Calu3 (cell line): ENCODE measurements at regions not wholly inside any gene's neighbourhood (a gene's known extent, or its start where the extent isn't known, plus 50 kb on each side); places are given as distances from the start of the nearest gene placed in this dataset.
A peak's percentile ranks its signal among the peaks of the same experiment; 100 is the strongest.

Experiments
- BruUV-seq: library from RNA; stranded (reverse); fragments of 400-500 nt; replicated peaks from 2 replicates; lab custom pipeline; 2021; lab: Mats Ljungman, UMichigan
- CTCF ChIA-PET: fragments of 300-600 bp; sonication (Branson Sonifier 250); formaldehyde crosslinking; loops from one replicate; lab custom pipeline; 2022; ENCODE audit warnings: antibody characterized with exemption; lab: Charles Lee
- DNase-seq: peaks from one replicate; pipeline ENCODE4 v3.0.0; 2022
- H3K27ac Mint-ChIP-seq: one replicate; pipeline ENCODE4 v1.8.0; 2022; ENCODE audit warnings: mixed read lengths; ENCODE audit not compliant: unreplicated experiment
- H3K27me3 Mint-ChIP-seq: one replicate; pipeline ENCODE4 v1.8.0; 2022; ENCODE audit warnings: mixed read lengths; ENCODE audit not compliant: unreplicated experiment
- H3K36me3 Mint-ChIP-seq: one replicate; pipeline ENCODE4 v1.8.0; 2022; ENCODE audit warnings: mild to moderate bottlenecking, moderate library complexity, mixed read lengths; ENCODE audit not compliant: insufficient read depth, unreplicated experiment
- H3K4me1 Mint-ChIP-seq: one replicate; pipeline ENCODE4 v1.8.0; 2022; ENCODE audit warnings: mild to moderate bottlenecking, low read depth, mixed read lengths; ENCODE audit not compliant: unreplicated experiment
- H3K4me3 Mint-ChIP-seq: one replicate; pipeline ENCODE4 v1.8.0; 2022; ENCODE audit warnings: mild to moderate bottlenecking, low read depth, moderate library complexity, mixed read lengths; ENCODE audit not compliant: unreplicated experiment
- H3K9me3 Mint-ChIP-seq: one replicate; pipeline ENCODE4 v1.8.0; 2022; ENCODE audit warnings: low read depth, mixed read lengths; ENCODE audit not compliant: unreplicated experiment
- intact Hi-C: fragments of 100-400 bp; cut with micrococcal nuclease; formaldehyde crosslinking; loops from one replicate; pipeline ENCODE4 v1.10.0; 2022; ENCODE audit not compliant: unreplicated experiment
- TF ChIP-seq, protein P1 (sequence below): fragments of 200-600 bp; IDR thresholded peaks from one replicate; pipeline ENCODE4 v1.8.0; 2022; ENCODE audit warnings: antibody characterized with exemption; ENCODE audit not compliant: unreplicated experiment

DNA sequence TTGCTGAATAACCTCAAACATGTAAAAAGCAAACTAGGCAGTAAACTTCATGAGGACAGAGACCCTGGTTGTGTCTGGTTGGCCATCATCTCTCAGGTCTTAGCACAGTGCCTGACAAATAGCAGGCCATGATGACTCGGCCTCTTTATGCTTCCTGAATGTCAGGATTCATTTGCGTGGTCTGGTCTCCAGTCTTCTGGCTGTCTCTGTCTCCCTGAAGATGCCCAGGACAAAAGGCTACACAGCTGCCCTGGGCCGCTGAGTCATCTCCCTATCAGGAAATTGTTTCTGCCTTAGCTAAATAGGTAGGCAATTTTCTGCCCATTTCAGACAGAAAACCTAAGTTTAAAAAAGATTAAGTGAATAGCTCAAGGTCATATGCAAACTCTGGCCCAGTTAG lies 84.1 kb upstream of the FNDC3A start:
- TF ChIP-seq, protein P1, sequence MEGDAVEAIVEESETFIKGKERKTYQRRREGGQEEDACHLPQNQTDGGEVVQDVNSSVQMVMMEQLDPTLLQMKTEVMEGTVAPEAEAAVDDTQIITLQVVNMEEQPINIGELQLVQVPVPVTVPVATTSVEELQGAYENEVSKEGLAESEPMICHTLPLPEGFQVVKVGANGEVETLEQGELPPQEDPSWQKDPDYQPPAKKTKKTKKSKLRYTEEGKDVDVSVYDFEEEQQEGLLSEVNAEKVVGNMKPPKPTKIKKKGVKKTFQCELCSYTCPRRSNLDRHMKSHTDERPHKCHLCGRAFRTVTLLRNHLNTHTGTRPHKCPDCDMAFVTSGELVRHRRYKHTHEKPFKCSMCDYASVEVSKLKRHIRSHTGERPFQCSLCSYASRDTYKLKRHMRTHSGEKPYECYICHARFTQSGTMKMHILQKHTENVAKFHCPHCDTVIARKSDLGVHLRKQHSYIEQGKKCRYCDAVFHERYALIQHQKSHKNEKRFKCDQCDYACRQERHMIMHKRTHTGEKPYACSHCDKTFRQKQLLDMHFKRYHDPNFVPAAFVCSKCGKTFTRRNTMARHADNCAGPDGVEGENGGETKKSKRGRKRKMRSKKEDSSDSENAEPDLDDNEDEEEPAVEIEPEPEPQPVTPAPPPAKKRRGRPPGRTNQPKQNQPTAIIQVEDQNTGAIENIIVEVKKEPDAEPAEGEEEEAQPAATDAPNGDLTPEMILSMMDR: no peak
- H3K36me3 Mint-ChIP-seq: no peaks in the 10 kb centered on the region
- peak; percentile 27 for DNase-seq
- H3K4me3 Mint-ChIP-seq: no peak overlapping the region
- peaks cover 2% of the 10 kb centered on the region for H3K9me3 Mint-ChIP-seq
- CTCF ChIA-PET: interaction anchor here (0.6 to 1.1 kb wide), 3 partner anchors 85 to 482 kb away, joined by 3 to 4 read pairs (median 3); no protein-coding TSS in a partner anchor
- peak overlapping the region; percentile 93 for H3K27ac Mint-ChIP-seq
- no TSS peak for BruUV-seq
- H3K4me1 Mint-ChIP-seq: peaks cover 17% of the 10 kb centered on the region
- intact Hi-C loops: no loop called here
- H3K27me3 Mint-ChIP-seq: no peaks in the 10 kb centered on the region

- Mint-ChIP-seq H3K36me3 (no peaks in the 10 kb centered on the region), H3K9me3 (peaks cover 2% of the 10 kb centered on the region), H3K4me3 (no peak overlapping the region), H3K4me1 (peaks cover 17% of the 10 kb centered on the region), H3K27ac (peak overlapping the region; percentile 93), H3K27me3 (no peaks in the 10 kb centered on the region)
- TF ChIP-seq, protein P1: no peak
- intact Hi-C loops: no loop called here
- BruUV-seq: no TSS peak
- no peak for DNase-seq
- CTCF ChIA-PET: interaction anchor here (0.9 to 1.1 kb wide), 2 partner anchors 85 to 109 kb away, joined by 3 to 4 read pairs; no protein-coding TSS in a partner anchor
Observed at GRCh38 chr13:48892053-48892687, 83.5 kb upstream of the FNDC3A start.

- no peaks in the 10 kb centered on the region for H3K27me3 Mint-ChIP-seq
- no peak overlapping the region for H3K4me3 Mint-ChIP-seq
- intact Hi-C loops: no loop called here
- no TSS peak for BruUV-seq
- H3K9me3 Mint-ChIP-seq: peaks cover 2% of the 10 kb centered on the region
- no peaks in the 10 kb centered on the region for H3K36me3 Mint-ChIP-seq
- CTCF ChIA-PET: no interaction called here
- H3K27ac Mint-ChIP-seq: peak overlapping the region; percentile 93
- TF ChIP-seq, protein P1: no peak
- DNase-seq: no peak
- H3K4me1 Mint-ChIP-seq: peaks cover 17% of the 10 kb centered on the region
Observed at GRCh38 chr13:48892688-48893075, 83.0 kb upstream of the FNDC3A start.

- no peak overlapping the region for H3K4me3 Mint-ChIP-seq
- no peaks in the 10 kb centered on the region for H3K27me3 Mint-ChIP-seq
- intact Hi-C loops: no loop called here
- H3K27ac Mint-ChIP-seq: no peak overlapping the region
- TF ChIP-seq, protein P1: no peak
- CTCF ChIA-PET: interaction anchor here (0.7 kb wide), 1 partner anchor 504 kb away, joined by 3 read pairs; no protein-coding TSS in a partner anchor
- BruUV-seq: no TSS peak
- no peaks in the 10 kb centered on the region for H3K36me3 Mint-ChIP-seq
- H3K9me3 Mint-ChIP-seq: peaks cover 6% of the 10 kb centered on the region
- no peak for DNase-seq
- peaks cover 12% of the 10 kb centered on the region for H3K4me1 Mint-ChIP-seq
Observed at GRCh38 chr13:48896312-48896711, 79.4 kb upstream of the FNDC3A start.
